Transverse colon (tissue), 4 donors: ENCODE measurements at regions not wholly inside any gene's neighbourhood (a gene's known extent, or its start where the extent isn't known, plus 50 kb on each side); places are given as distances from the start of the nearest gene placed in this dataset.

Experiments
- DNase-seq: peaks from one replicate; pipeline ENCODE4 v3.0.0-alpha.2; 2019
- H3K27ac ChIP-seq, 4 donors: fragments of 200-600 bp; sonication (generic); 2 replicates each; pipeline ENCODE4 v1.5.1; 2016 to 2018; ENCODE audit warnings: inconsistent platforms in 4 of 4
- H3K27me3 ChIP-seq: fragments of 200-600 bp; sonication (generic); 2 replicates; pipeline ENCODE4 v1.5.1; 2017; ENCODE audit warnings: inconsistent platforms
- H3K36me3 ChIP-seq, 4 donors: fragments of 200-600 bp; sonication (generic); 2 replicates each; pipeline ENCODE4 v1.5.1; 2017 to 2019; ENCODE audit warnings: inconsistent platforms in 4 of 4
- H3K4me1 ChIP-seq, 4 donors: fragments of 200-600 bp; sonication (generic); 2 replicates each; pipeline ENCODE4 v1.5.1; 2017 to 2020; ENCODE audit warnings: inconsistent platforms in 4 of 4
- H3K4me3 ChIP-seq, 4 donors: fragments of 200-600 bp; sonication (generic); 1 replicate in 1 of 4; 2 replicates in 3 of 4; pipeline versions ENCODE4 v1.5.1 to v1.6.1; 2017 to 2019; ENCODE audit warnings: inconsistent platforms in 4 of 4
- H3K9me3 ChIP-seq, 2 donors: fragments of 200-600 bp; sonication (generic); 2 replicates each; pipeline ENCODE4 v1.5.1; 2017 to 2019; ENCODE audit warnings: inconsistent platforms in 2 of 2
- CTCF ChIP-seq, 5 experiments: fragments of 200-600 bp in 3 of 5; fragments of 450-650 bp in 2 of 5; sonication (generic) in 3 of 5; IDR thresholded peaks; 1 replicate in 2 of 5; 2 replicates in 3 of 5; pipeline ENCODE4 v1.5.1; 2016 to 2017; ENCODE audit warnings: antibody characterized with exemption in 5 of 5, inconsistent platforms in 3 of 5, mild to moderate bottlenecking in 2 of 5, moderate library complexity in 1 of 5
- EP300 ChIP-seq: sonication (generic); formaldehyde crosslinking; IDR thresholded peaks from one replicate; pipeline ENCODE4 v1.6.1; 2017; ENCODE audit warnings: antibody characterized with exemption, low read depth
- POLR2A ChIP-seq: fragments of 450-650 bp; IDR thresholded peaks from one replicate; pipeline ENCODE4 v1.6.1; 2016; ENCODE audit warnings: antibody characterized with exemption, mild to moderate bottlenecking, moderate library complexity
- POLR2AphosphoS5 ChIP-seq, 3 donors: sonication (generic); formaldehyde crosslinking; IDR thresholded peaks; one replicate each; pipeline ENCODE4 v1.6.1; 2016; ENCODE audit warnings: antibody characterized with exemption in 3 of 3
- WGBS, 2 donors: methylation state at CpG; one replicate each; pipeline ENCODE4 v1.1.5; 2018; ENCODE audit warnings: low coverage in 1 of 2; 5-methylcytosine and 5-hydroxymethylcytosine counted together
- in situ Hi-C, 4 donors: fragments of 200-750 bp; cut with MboI; loops; one replicate each; pipeline versions ENCODE4 v1.15.0 to v1.15.1; 2017; ENCODE audit warnings: low sequenced_read_pairs in 3 of 4, low pct_ligation_motif_present in 1 of 4, low pct_unique_long_range_greater_than_20kb in 1 of 4
- intact Hi-C: fragments of 100-400 bp; cut with DNase I; formaldehyde crosslinking; loops from one replicate; pipeline ENCODE4 v1.15.1; 2023; ENCODE audit warnings: low total_unique reads

- 72 to 85% methylated on average over 7 to 11 of the region's 11 CpGs for WGBS, 2 donors
- Histone ChIP-seq H3K36me3 (no peaks in the 10 kb centered on the region), H3K4me1 (peaks cover 0 to 1% (median 0%) of the 10 kb centered on the region in 4 donors), H3K9me3 (no peaks in the 10 kb centered on the region), H3K27ac (peak overlapping the region; percentile 4 to 63 (median 46)), H3K27me3 (no peaks in the 10 kb centered on the region), H3K4me3 (no peak overlapping the region)
- peak; percentile 18 for DNase-seq
- intact Hi-C loops (no loop called here), in situ Hi-C loops (no loop called here)
- TF ChIP-seq EP300 (no peak), POLR2AphosphoS5 (IDR thresholded peaks at IDR 0.05) (peak in 2 of 3 donors; percentile 6 to 17), CTCF (IDR thresholded peaks at IDR 0.05) (no peak)
Measured at GRCh38 chr2:19738707-19739106, 163.1 kb downstream of the TTC32 start.

- H3K27ac ChIP-seq, result no peak overlapping the region
- H3K4me1 ChIP-seq, result peaks cover 0 to 6% (median 0%) of the 10 kb centered on the region in 4 donors
- TF ChIP-seq CTCF (IDR thresholded peaks at IDR 0.05) (no peak), EP300 (no peak), POLR2A (no peak), POLR2AphosphoS5 (IDR thresholded peaks at IDR 0.05) (no peak)
- no peaks in the 10 kb centered on the region for H3K9me3 ChIP-seq
- in situ Hi-C loops, result no loop called here
- DNase-seq, result no peak
- no peaks in the 10 kb centered on the region for H3K27me3 ChIP-seq
- H3K4me3 ChIP-seq, result no peak overlapping the region
- H3K36me3 ChIP-seq, result no peaks in the 10 kb centered on the region
- intact Hi-C loops, result no loop called here
- 81% methylated on average over 10 of the region's 10 CpGs; no CpG with 5 or more reads in 1 of the 2 donors for WGBS, 2 donors
Measured at GRCh38 chr2:19736191-19736831, 165.5 kb downstream of the TTC32 start.

- DNase-seq, result no peak
- TF ChIP-seq POLR2AphosphoS5 (IDR thresholded peaks at IDR 0.05), result peak; percentile 77 to 81 (median 78)
- TF ChIP-seq EP300, result no peak
- WGBS, 2 donors, result 40 to 51% methylated on average over 2 to 3 of the region's 3 CpGs
- no peaks in the 10 kb centered on the region for H3K36me3 ChIP-seq
- peak overlapping the region; percentile 30 to 71 (median 65) for H3K27ac ChIP-seq
- no peaks in the 10 kb centered on the region for H3K27me3 ChIP-seq
- H3K4me1 ChIP-seq, result peaks cover 0 to 6% (median 0%) of the 10 kb centered on the region in 4 donors
- no peak overlapping the region for H3K4me3 ChIP-seq
- intact Hi-C loops, result no loop called here
- in situ Hi-C loops, result no loop called here
- H3K9me3 ChIP-seq, result no peaks in the 10 kb centered on the region
Measured at GRCh38 chr2:19733951-19734425, 167.8 kb downstream of the TTC32 start.

- H3K36me3 ChIP-seq, result no peaks in the 10 kb centered on the region
- in situ Hi-C loops, result no loop called here
- peaks cover 0 to 6% (median 0%) of the 10 kb centered on the region in 4 donors for H3K4me1 ChIP-seq
- no peaks in the 10 kb centered on the region for H3K27me3 ChIP-seq
- no peak overlapping the region for H3K4me3 ChIP-seq
- DNase-seq, result no peak
- no peak for TF ChIP-seq CTCF (IDR thresholded peaks at IDR 0.05)
- TF ChIP-seq POLR2AphosphoS5 (IDR thresholded peaks at IDR 0.05), result no peak
- no peak for TF ChIP-seq POLR2A
- no peak for TF ChIP-seq EP300
- intact Hi-C loops, result no loop called here
- 85 to 86% methylated on average over 4 of the region's 4 CpGs for WGBS, 2 donors
- H3K9me3 ChIP-seq, result no peaks in the 10 kb centered on the region
- peak overlapping the region; percentile 30 to 71 (median 65) for H3K27ac ChIP-seq
Measured at GRCh38 chr2:19733390-19733789, 168.4 kb downstream of the TTC32 start.

- intact Hi-C loops (no loop called here), in situ Hi-C loops (no loop called here)
- DNase-seq, result no peak
- H3K27me3 ChIP-seq, result no peaks in the 10 kb centered on the region
- no peak overlapping the region for H3K4me3 ChIP-seq
- no peaks in the 10 kb centered on the region for H3K36me3 ChIP-seq
- WGBS, 2 donors, result 79 to 92% methylated on average over 2 of the region's 2 CpGs
- no peak for TF ChIP-seq CTCF (IDR thresholded peaks at IDR 0.05)
- no peak for TF ChIP-seq EP300
- TF ChIP-seq POLR2A, result no peak
- TF ChIP-seq POLR2AphosphoS5 (IDR thresholded peaks at IDR 0.05), result no peak
- no peak overlapping the region for H3K27ac ChIP-seq
- no peaks in the 10 kb centered on the region for H3K9me3 ChIP-seq
- H3K4me1 ChIP-seq, result peaks cover 0 to 6% (median 0%) of the 10 kb centered on the region in 4 donors
Measured at GRCh38 chr2:19732255-19732654, 169.5 kb downstream of the TTC32 start.
